Endodermal cell (in vitro differentiated cells): ENCODE measurements at regions not wholly inside any gene's neighbourhood (a gene's known extent, or its start where the extent isn't known, plus 50 kb on each side); places are given as distances from the start of the nearest gene placed in this dataset.
"Not testable (repeated sequence)": the region's sequence is repeated elsewhere in the genome, so short reads cannot be mapped to it uniquely, and the experiment has no call there.

Experiments used
- DNase-seq: peaks from one replicate; pipeline ENCODE4 v3.0.0-alpha.2; 2017
- H3K27ac ChIP-seq: 2 replicates; pipeline ENCODE4 v1.5.1; 2013; ENCODE audit warnings: mild to moderate bottlenecking, low read depth, low read length, moderate library complexity
- H3K27me3 ChIP-seq: 2 replicates; pipeline ENCODE4 v1.6.1; 2013; ENCODE audit warnings: mild to moderate bottlenecking, low read length, moderate library complexity; ENCODE audit not compliant: insufficient read depth, control insufficient read depth, poor library complexity, severe bottlenecking
- H3K36me3 ChIP-seq: 2 replicates; pipeline ENCODE4 v1.7.0; 2013; ENCODE audit warnings: mild to moderate bottlenecking, low read length, moderate library complexity; ENCODE audit not compliant: control insufficient read depth, insufficient read depth
- H3K4me1 ChIP-seq: one replicate; pipeline ENCODE4 v1.7.0; 2013; ENCODE audit warnings: low read length; ENCODE audit not compliant: control insufficient read depth, insufficient read depth
- H3K4me3 ChIP-seq: 2 replicates; pipeline ENCODE4 v1.5.1; 2013; ENCODE audit warnings: mild to moderate bottlenecking, low read length, moderate library complexity
- H3K9ac ChIP-seq: 2 replicates; pipeline ENCODE4 v1.6.1; 2013; ENCODE audit warnings: mild to moderate bottlenecking, low read length, moderate library complexity; ENCODE audit not compliant: poor library complexity, severe bottlenecking; ENCODE audit errors: extremely low read depth
- H3K9me3 ChIP-seq: 2 replicates; pipeline ENCODE4 v1.6.1; 2013; ENCODE audit warnings: mild to moderate bottlenecking, low read length, moderate library complexity; ENCODE audit not compliant: control insufficient read depth
- H3K27ac Mint-ChIP-seq: 2 replicates; pipeline ENCODE4 v1.8.0; 2020; ENCODE audit warnings: mixed read lengths
- H3K27me3 Mint-ChIP-seq: 2 replicates; pipeline ENCODE4 v1.8.0; 2021; ENCODE audit warnings: mild to moderate bottlenecking, mixed read lengths; ENCODE audit not compliant: insufficient read depth
- H3K36me3 Mint-ChIP-seq: 2 replicates; pipeline ENCODE4 v1.8.0; 2020; ENCODE audit warnings: low read depth, mixed read lengths
- H3K4me1 Mint-ChIP-seq: 2 replicates; pipeline ENCODE4 v1.8.0; 2020; ENCODE audit warnings: mixed read lengths
- H3K4me3 Mint-ChIP-seq: 2 replicates; pipeline ENCODE4 v1.8.0; 2020; ENCODE audit warnings: mild to moderate bottlenecking, moderate library complexity, mixed read lengths
- H3K9me3 Mint-ChIP-seq: 2 replicates; pipeline ENCODE4 v1.8.0; 2020; ENCODE audit warnings: mild to moderate bottlenecking, mixed read lengths
- WGBS, 2 experiments: methylation state at CpG; one replicate each; pipeline versions ENCODE4 v1.1.5 to v1.1.7; 2013; ENCODE audit warnings: missing lambda C conversion rate in 2 of 2, mixed read lengths in 1 of 2; ENCODE audit not compliant: insufficient coverage in 1 of 2, insufficient read length in 1 of 2; 5-methylcytosine and 5-hydroxymethylcytosine counted together
- TF ChIP-seq, protein P1 (sequence below): fragments of 200-600 bp; sonication (generic); conservative IDR thresholded peaks from 2 replicates; pipeline ENCODE4 v1.5.0; 2021; ENCODE audit warnings: antibody characterized with exemption, mild to moderate bottlenecking

DNA sequence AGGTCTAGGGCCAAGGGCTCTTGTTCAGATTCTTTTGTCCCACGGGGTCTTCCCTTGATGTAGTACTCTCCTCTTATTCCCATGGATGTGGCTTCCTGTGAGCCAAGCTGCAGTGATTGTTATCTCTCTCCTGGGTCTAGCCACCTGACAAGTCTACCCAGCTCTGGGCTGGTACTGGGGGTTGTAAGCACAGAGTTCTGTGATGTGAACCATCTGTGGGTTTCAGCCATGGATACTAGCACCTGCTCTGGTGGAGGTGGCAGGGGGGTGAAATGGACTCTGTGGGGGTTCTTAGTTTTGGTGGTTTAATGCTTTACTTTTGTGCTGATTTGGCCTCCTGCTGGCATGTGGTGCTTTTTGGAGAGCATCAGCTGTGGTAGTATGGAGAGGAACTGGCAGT is 350.8 kb downstream of the DNAJB9 start:
- DNase-seq: no peak
- no peaks in the 10 kb centered on the region for H3K27me3 ChIP-seq
- H3K9me3 ChIP-seq: peaks cover 3% of the 10 kb centered on the region
- Mint-ChIP-seq H3K4me3 (no peak overlapping the region), H3K27me3 (no peaks in the 10 kb centered on the region), H3K36me3 (no peaks in the 10 kb centered on the region), H3K9me3 (peaks cover 17% of the 10 kb centered on the region), H3K4me1 (no peaks in the 10 kb centered on the region), H3K27ac (no peak overlapping the region)
- TF ChIP-seq, protein P1, sequence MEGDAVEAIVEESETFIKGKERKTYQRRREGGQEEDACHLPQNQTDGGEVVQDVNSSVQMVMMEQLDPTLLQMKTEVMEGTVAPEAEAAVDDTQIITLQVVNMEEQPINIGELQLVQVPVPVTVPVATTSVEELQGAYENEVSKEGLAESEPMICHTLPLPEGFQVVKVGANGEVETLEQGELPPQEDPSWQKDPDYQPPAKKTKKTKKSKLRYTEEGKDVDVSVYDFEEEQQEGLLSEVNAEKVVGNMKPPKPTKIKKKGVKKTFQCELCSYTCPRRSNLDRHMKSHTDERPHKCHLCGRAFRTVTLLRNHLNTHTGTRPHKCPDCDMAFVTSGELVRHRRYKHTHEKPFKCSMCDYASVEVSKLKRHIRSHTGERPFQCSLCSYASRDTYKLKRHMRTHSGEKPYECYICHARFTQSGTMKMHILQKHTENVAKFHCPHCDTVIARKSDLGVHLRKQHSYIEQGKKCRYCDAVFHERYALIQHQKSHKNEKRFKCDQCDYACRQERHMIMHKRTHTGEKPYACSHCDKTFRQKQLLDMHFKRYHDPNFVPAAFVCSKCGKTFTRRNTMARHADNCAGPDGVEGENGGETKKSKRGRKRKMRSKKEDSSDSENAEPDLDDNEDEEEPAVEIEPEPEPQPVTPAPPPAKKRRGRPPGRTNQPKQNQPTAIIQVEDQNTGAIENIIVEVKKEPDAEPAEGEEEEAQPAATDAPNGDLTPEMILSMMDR: no peak
- H3K4me1 ChIP-seq: no peaks in the 10 kb centered on the region
- H3K36me3 ChIP-seq: no peaks in the 10 kb centered on the region
- WGBS, 2 experiments: 92% methylated on average over 1 of the region's 1 CpG; no CpG with 5 or more reads in 1 of the 2 experiments
- H3K4me3 ChIP-seq: no peak overlapping the region
- H3K9ac ChIP-seq: no peak overlapping the region
- no peak overlapping the region for H3K27ac ChIP-seq

DNA sequence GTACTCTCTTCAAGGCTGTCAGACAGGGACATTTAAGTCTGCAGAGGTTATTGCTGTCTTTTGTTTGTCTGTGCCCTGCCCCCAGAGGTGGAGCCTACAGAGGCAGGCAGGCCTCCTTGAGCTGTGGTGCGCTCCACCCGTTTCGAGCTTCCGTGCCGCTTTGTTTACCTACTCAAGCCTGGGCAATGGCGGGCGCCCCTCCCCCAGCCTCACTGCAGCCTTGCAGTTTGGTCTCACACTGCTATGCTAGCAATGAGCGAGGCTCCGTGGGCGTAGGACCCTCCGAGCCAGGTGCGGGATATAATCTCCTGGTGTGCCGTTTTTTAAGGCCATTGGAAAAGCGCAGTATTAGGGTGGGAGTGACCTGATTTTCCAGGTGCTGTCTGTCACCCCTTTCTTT is 373.4 kb downstream of the DNAJB9 start:
- 83 to 90% methylated on average over 6 to 14 of the region's 14 CpGs for WGBS, 2 experiments
- not testable (repeated sequence) for H3K27me3 Mint-ChIP-seq

DNA sequence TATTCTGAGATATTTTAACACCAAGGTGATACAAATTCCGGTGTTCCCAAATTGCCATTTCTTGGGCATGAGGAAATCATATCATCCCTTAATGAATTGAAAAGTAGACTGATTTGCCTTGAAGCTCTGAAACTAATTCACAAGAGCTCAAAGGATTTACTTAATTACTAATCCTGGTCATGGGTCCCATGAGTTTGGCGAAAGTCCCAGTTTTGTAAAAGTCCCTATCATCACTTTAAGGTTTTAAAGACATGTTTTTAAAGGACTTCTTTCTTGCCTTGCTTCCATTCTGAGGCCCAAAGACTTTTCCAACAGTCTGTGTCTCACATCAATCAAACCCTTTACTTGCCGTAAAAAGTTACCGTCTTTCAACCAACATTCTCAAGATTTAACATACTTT is 377.9 kb downstream of the DNAJB9 start:
- Mint-ChIP-seq H3K27me3 (peaks cover 6% of the 10 kb centered on the region), H3K36me3 (no peaks in the 10 kb centered on the region), H3K4me1 (peaks cover 3% of the 10 kb centered on the region), H3K27ac (no peak overlapping the region), H3K4me3 (no peak overlapping the region), H3K9me3 (peaks cover 30% of the 10 kb centered on the region)
- TF ChIP-seq, protein P1: no peak
- Histone ChIP-seq H3K4me1 (no peaks in the 10 kb centered on the region), H3K27me3 (peaks cover 39% of the 10 kb centered on the region), H3K4me3 (no peak overlapping the region), H3K9me3 (peaks cover 31% of the 10 kb centered on the region), H3K9ac (no peak overlapping the region), H3K27ac (no peak overlapping the region), H3K36me3 (no peaks in the 10 kb centered on the region)
- DNase-seq: no peak
- WGBS, 2 experiments: 97 to 100% methylated on average over 3 to 4 of the region's 4 CpGs

More for the DNA sequence above, 373.4 kb downstream of the DNAJB9 start:
- not testable (repeated sequence) for H3K27ac ChIP-seq, H3K4me3 ChIP-seq, H3K36me3 ChIP-seq, H3K9ac ChIP-seq, H3K4me3 Mint-ChIP-seq, H3K27ac Mint-ChIP-seq, H3K4me1 ChIP-seq, DNase-seq, H3K4me1 Mint-ChIP-seq, H3K36me3 Mint-ChIP-seq
- peaks cover 54% of the 10 kb centered on the region for H3K9me3 Mint-ChIP-seq
- peaks cover 35% of the 10 kb centered on the region for H3K27me3 ChIP-seq
- H3K9me3 ChIP-seq: peaks cover 31% of the 10 kb centered on the region

DNA sequence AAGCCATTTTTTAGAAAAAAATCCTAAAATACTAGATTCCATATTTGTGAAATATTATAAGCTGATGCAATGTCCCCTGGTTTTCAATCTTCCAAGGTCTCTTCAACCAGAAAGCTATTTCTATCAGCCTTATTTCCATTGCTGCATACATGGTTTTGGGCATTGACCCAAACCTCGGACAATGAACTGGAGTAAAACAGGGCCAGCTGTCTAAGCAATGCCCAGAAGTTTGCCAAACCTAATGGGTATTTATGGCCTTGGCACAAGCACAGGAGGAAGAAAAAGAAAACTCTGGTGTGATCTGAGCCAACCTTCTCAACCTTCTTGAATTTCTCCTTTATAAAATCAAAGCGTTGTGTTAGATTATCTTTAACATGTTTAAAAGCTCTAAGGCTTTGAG is 402.3 kb downstream of the DNAJB9 start:
- Mint-ChIP-seq H3K9me3 (no peaks in the 10 kb centered on the region), H3K36me3 (no peaks in the 10 kb centered on the region), H3K4me1 (peaks cover 4% of the 10 kb centered on the region), H3K27ac (no peak overlapping the region), H3K27me3 (no peaks in the 10 kb centered on the region), H3K4me3 (no peak overlapping the region)
- Histone ChIP-seq H3K4me1 (no peaks in the 10 kb centered on the region), H3K9me3 (no peaks in the 10 kb centered on the region), H3K27me3 (no peaks in the 10 kb centered on the region), H3K4me3 (no peak overlapping the region), H3K36me3 (no peaks in the 10 kb centered on the region), H3K27ac (no peak overlapping the region), H3K9ac (no peak overlapping the region)
- DNase-seq: no peak
- TF ChIP-seq, protein P1: no peak
- WGBS, 2 experiments: 96 to 100% methylated on average over 2 of the region's 2 CpGs
